ENCODE measurements at regions not wholly inside any gene's neighbourhood (a gene's known extent, or its start where the extent isn't known, plus 50 kb on each side); places are given as distances from the start of the nearest gene placed in this dataset.
"Not testable (repeated sequence)": the region's sequence is repeated elsewhere in the genome, so short reads cannot be mapped to it uniquely, and the experiment has no call there.

- DNase-seq = no peak
Observed at GRCh38 chr3:153567556-153567955, 405.5 kb downstream of the RAP2B start.

GRCh38 chr3:153570481-153570880 is 408.5 kb downstream of the RAP2B start:
- not testable (repeated sequence) for DNase-seq

- no peak for DNase-seq
Observed at GRCh38 chr3:153572165-153572564, 410.1 kb downstream of the RAP2B start.

- no peak for DNase-seq
Observed at GRCh38 chr3:153572654-153573053, 410.6 kb downstream of the RAP2B start.

- DNase-seq = no peak
Observed at GRCh38 chr3:153573481-153573880, 411.5 kb downstream of the RAP2B start.

- DNase-seq = no peak
Observed at GRCh38 chr3:153574445-153574844, 412.4 kb downstream of the RAP2B start.

GRCh38 chr3:153577059-153577736 is 415.2 kb downstream of the RAP2B start:
- DNase-seq = no peak

- DNase-seq = no peak
Observed at GRCh38 chr3:153578046-153578445, 416.0 kb downstream of the RAP2B start.

- DNase-seq = no peak
Observed at GRCh38 chr3:153590051-153590450, 428.0 kb downstream of the RAP2B start.

GRCh38 chr3:153591561-153592245 is 429.7 kb downstream of the RAP2B start:
- DNase-seq = no peak

- DNase-seq = no peak
Observed at GRCh38 chr3:153595186-153595815, 433.3 kb downstream of the RAP2B start.

- DNase-seq = no peak
Observed at GRCh38 chr3:153596401-153596800, 434.4 kb downstream of the RAP2B start.

- no peak for DNase-seq
Observed at GRCh38 chr3:153599685-153600084, 437.7 kb downstream of the RAP2B start.

GRCh38 chr3:153600896-153601295 is 438.9 kb downstream of the RAP2B start:
- DNase-seq = no peak

GRCh38 chr3:153601374-153601853 is 439.4 kb downstream of the RAP2B start:
- no peak for DNase-seq

GRCh38 chr3:153602801-153603200 is 440.8 kb downstream of the RAP2B start:
- DNase-seq = no peak

- no peak for DNase-seq
Observed at GRCh38 chr3:153614140-153614539, 452.1 kb downstream of the RAP2B start.

- no peak for DNase-seq
Observed at GRCh38 chr3:153614563-153614962, 452.5 kb downstream of the RAP2B start.

- DNase-seq = no peak
Observed at GRCh38 chr3:153615863-153616262, 453.8 kb downstream of the RAP2B start.

GRCh38 chr3:153617463-153617862 is 455.4 kb downstream of the RAP2B start:
- no peak for DNase-seq

GRCh38 chr3:153618176-153618575 is 456.1 kb downstream of the RAP2B start:
- no peak for DNase-seq

- no peak for DNase-seq
Observed at GRCh38 chr3:153619268-153619667, 457.2 kb downstream of the RAP2B start.

GRCh38 chr3:153621953-153622352 is 459.9 kb downstream of the RAP2B start:
- no peak for DNase-seq

- no peak for DNase-seq
Observed at GRCh38 chr3:153623834-153624233, 461.8 kb downstream of the RAP2B start.

Measured in activated CD4-positive, CD25-positive, alpha-beta regulatory T cell treated with anti-CD3 and anti-CD28 coated beads, Interleukin-2, amount 50 U/mL, for 72 hours (primary cell).